Uterus (tissue), 2 donors: ENCODE measurements at regions not wholly inside any gene's neighbourhood (a gene's known extent, or its start where the extent isn't known, plus 50 kb on each side); places are given as distances from the start of the nearest gene placed in this dataset.

ENCODE experiments used
- POLR2A ChIP-seq, 2 donors: fragments of 450-650 bp; IDR thresholded peaks; one replicate each; pipeline ENCODE4 v1.6.1; 2016; ENCODE audit warnings: antibody characterized with exemption in 2 of 2, mild to moderate bottlenecking in 1 of 2, moderate library complexity in 1 of 2
- TF ChIP-seq, protein P1 (sequence below), 4 experiments: fragments of 200-600 bp in 2 of 4; fragments of 450-650 bp in 2 of 4; sonication (generic) in 2 of 4; IDR thresholded peaks; one replicate each; pipeline ENCODE4 v1.5.1; 2016 to 2019; ENCODE audit warnings: antibody characterized with exemption in 4 of 4, mild to moderate bottlenecking in 2 of 4, moderate library complexity in 1 of 4

DNA sequence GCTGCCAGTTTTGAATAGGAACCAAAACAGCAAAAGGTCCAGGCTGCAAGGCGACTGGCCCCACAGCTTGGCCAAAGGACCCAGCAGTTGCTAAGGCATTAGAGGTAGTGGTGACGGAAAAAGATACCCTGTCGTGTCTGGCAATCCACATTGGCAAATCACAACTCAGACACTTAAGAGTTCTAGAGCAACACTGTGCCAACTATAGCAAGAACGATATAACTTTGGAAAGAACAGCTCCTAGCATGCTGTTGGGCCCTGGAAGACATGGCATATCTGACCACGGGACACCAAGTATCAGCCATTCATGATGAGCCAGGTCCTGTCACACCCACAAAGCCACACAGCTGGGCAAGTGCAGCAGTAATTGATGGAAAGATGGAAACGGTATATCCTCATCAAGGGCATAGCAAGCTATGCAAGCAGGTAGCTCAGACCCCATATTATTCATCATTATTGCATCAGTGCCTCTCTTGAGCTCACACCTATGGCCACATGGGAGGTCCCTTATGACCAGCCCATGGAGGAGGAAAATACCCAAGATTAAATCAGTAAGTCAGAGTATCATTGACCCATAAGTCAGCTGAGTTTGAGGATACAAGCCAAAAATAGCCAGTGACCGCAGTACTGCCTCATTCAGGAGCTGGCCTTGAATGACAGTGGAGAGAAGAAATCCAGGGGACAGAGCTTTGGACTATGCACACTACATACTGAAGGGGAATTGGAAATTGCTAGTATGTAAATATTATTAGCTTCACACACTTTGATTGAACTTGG is 221.2 kb downstream of the SETD4 start:
- TF ChIP-seq, protein P1, sequence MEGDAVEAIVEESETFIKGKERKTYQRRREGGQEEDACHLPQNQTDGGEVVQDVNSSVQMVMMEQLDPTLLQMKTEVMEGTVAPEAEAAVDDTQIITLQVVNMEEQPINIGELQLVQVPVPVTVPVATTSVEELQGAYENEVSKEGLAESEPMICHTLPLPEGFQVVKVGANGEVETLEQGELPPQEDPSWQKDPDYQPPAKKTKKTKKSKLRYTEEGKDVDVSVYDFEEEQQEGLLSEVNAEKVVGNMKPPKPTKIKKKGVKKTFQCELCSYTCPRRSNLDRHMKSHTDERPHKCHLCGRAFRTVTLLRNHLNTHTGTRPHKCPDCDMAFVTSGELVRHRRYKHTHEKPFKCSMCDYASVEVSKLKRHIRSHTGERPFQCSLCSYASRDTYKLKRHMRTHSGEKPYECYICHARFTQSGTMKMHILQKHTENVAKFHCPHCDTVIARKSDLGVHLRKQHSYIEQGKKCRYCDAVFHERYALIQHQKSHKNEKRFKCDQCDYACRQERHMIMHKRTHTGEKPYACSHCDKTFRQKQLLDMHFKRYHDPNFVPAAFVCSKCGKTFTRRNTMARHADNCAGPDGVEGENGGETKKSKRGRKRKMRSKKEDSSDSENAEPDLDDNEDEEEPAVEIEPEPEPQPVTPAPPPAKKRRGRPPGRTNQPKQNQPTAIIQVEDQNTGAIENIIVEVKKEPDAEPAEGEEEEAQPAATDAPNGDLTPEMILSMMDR (IDR thresholded peaks at IDR 0.05), result no peak
- no peak for TF ChIP-seq POLR2A (IDR thresholded peaks at IDR 0.05)
